GM12865 (cell line): ENCODE measurements at regions not wholly inside any gene's neighbourhood (a gene's known extent, or its start where the extent isn't known, plus 50 kb on each side); places are given as distances from the start of the nearest gene placed in this dataset.

ENCODE experiments used
- DNase-seq: peaks from one replicate; pipeline ENCODE4 v3.0.0; 2010; ENCODE audit warnings: low read depth
- H3K4me3 ChIP-seq: 2 replicates; pipeline ENCODE4 v1.5.1; 2011; ENCODE audit warnings: mild to moderate bottlenecking, low read depth, low read length, control low read depth
- CTCF ChIP-seq: IDR thresholded peaks from 2 replicates; pipeline ENCODE4 v1.5.1; 2011; ENCODE audit warnings: low read length, control low read depth, low read depth, inconsistent platforms; ENCODE audit not compliant: insufficient read depth; ENCODE audit errors: missing control alignments

- no peak for TF ChIP-seq CTCF
- no peak for DNase-seq
- H3K4me3 ChIP-seq: no peak overlapping the region
These were observed 347.5 kb downstream of the MAFB start for GRCh38 chr20:40341561-40341960.

- no peak for TF ChIP-seq CTCF
- DNase-seq: no peak
- H3K4me3 ChIP-seq: no peak overlapping the region
These were observed 349.2 kb downstream of the MAFB start for GRCh38 chr20:40339661-40340449.

GRCh38 chr20:40336533-40336932, 352.5 kb downstream of the MAFB start:
- DNase-seq: no peak
- H3K4me3 ChIP-seq: no peak overlapping the region
- TF ChIP-seq CTCF: no peak

- no peak for TF ChIP-seq CTCF
- no peak overlapping the region for H3K4me3 ChIP-seq
- no peak for DNase-seq
These were observed 353.1 kb downstream of the MAFB start for GRCh38 chr20:40335901-40336351.

GRCh38 chr20:40335437-40335836, 353.6 kb downstream of the MAFB start:
- DNase-seq: no peak
- TF ChIP-seq CTCF: no peak
- H3K4me3 ChIP-seq: no peak overlapping the region

GRCh38 chr20:40333591-40333990, 355.4 kb downstream of the MAFB start:
- TF ChIP-seq CTCF: no peak
- H3K4me3 ChIP-seq: no peak overlapping the region
- DNase-seq: no peak
